Activated T-cell treated with anti-CD3 and anti-CD28 coated beads, Interleukin-2, amount 50 U/mL, for 4 hours (primary cell): ENCODE measurements at regions not wholly inside any gene's neighbourhood (a gene's known extent, or its start where the extent isn't known, plus 50 kb on each side); places are given as distances from the start of the nearest gene placed in this dataset.

ENCODE experiments used
- ATAC-seq, 2 donors: fragments of 200-7000 bp; cut with Tn5 transposase; one replicate each; pipeline ENCODE4 v1.10.0; 2021
- DNase-seq: peaks from one replicate; pipeline ENCODE4 v3.0.0-alpha.2; 2020
- H3K27me3 Mint-ChIP-seq: one replicate; pipeline ENCODE4 v1.8.0; 2021; ENCODE audit warnings: low read depth, mixed read lengths
- H3K36me3 Mint-ChIP-seq: one replicate; pipeline ENCODE4 v1.8.0; 2022; ENCODE audit warnings: mixed read lengths; ENCODE audit not compliant: insufficient read depth
- H3K4me1 Mint-ChIP-seq: one replicate; pipeline ENCODE4 v1.8.0; 2021; ENCODE audit warnings: low read depth, mixed read lengths
- H3K4me3 Mint-ChIP-seq: one replicate; pipeline ENCODE4 v1.8.0; 2021; ENCODE audit warnings: mild to moderate bottlenecking, moderate library complexity, mixed read lengths
- H3K9me3 Mint-ChIP-seq: one replicate; pipeline ENCODE4 v1.8.0; 2021; ENCODE audit warnings: mixed read lengths

DNA sequence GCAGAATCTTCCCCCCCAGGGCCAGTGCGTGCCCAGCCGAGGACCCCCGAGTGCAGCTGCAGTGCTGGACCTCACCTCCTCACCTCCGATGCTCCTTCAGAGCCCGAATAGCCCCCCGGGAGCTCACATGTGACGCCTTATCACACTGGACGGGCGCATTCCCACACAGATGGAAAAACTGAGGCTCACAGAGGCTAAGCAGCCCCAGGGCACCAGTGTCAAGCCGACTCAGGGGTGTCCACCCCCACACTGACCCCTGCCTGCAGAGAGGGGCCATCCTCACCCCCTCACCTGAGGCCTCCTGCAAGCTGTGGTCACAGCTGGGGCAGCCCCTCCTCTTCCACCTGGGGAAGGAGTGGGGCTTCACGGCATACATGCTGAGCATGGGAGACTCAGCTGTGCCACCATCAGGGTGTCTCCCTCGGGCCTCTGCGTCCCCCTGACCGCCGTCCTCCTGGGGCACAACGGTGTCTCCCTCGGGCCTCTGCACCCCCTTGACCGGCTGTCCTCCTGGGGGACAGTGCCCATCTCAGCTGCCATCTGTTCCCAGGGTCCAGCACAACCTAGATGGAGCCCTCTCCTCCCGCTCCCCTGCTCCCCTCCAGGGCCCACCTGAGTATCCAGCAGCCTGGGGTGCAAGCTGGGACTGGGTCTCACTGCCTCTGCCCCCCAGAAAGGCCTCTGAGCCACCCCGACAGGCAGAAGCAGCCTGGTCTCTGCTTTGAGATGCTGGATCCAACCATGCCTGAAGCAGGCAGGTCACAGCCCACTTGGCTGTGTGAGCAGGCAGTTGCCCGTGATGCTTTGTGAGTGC, 85.3 kb upstream of the NKX1-1 start:
- Mint-ChIP-seq H3K4me1 (no peaks in the 10 kb centered on the region), H3K27me3 (peaks cover 23% of the 10 kb centered on the region), H3K36me3 (no peaks in the 10 kb centered on the region), H3K4me3 (no peak overlapping the region), H3K9me3 (peaks cover 2% of the 10 kb centered on the region)
- no peak for ATAC-seq
- no peak for DNase-seq

DNA sequence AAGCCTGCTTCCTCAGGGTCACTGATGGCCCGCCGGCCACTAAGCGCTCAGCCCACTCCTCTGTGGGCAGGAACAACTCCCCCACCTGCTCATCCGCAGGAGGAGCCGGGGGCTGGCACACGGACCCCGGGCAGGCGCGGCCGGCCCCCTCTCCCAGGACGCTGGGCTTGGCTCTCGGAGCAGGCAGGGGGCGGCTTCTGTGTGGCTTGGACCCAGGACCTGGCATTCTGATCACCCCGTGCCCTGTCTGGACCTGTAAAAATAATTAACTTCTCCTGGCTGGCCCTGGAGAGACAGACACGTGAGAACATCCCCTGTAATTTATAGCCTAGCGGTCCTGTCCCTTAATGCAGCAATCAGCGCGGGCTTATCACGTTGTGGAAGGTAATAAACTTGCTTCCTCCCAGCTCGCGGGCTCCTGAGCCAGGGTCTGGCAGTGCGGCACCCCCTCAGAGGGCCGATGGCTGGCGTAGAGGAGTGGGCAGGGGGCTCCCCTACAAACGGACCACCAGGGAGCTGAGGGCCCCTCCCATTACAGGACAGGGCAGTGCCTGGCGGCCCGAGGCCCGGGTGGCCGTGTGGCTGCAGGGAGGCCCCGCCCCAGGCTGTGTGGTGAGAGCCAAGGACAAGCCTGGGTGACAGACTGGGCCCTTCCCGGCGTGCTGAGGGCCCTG, 84.5 kb upstream of the NKX1-1 start:
- ATAC-seq, result no peak

DNA sequence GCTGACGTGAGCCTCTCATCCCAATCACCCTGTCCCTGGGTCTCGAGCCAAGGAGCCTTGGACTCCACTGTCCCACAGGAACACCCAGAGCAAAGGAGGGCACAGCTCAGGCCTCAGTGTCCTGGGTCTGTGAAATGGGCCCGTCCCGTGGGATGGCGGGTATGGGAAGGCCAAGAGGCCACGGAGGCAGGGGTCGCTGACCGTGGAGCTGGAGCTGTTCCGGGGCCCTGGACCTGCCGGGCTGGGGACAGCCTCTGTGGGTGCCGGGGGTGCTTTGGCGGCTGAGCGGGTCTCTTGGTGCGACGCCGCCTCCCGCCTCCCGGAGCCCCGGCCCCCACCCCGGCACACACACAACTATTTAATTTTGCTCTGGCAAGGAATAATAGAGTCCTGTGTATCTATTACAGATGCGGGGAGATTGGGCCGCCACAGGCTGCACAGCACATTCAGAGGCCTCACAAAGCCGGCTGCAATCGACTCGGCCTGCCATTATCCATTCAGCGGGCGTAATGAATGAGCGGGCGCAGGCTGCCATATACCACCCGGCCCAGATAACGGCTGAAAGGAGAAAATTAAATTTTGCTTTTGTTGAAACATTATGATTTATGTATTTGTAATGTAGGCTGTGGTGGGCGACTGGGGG, 83.9 kb upstream of the NKX1-1 start:
- Mint-ChIP-seq H3K36me3 (peaks cover 2% of the 10 kb centered on the region), H3K9me3 (peaks cover 14% of the 10 kb centered on the region), H3K4me1 (no peaks in the 10 kb centered on the region), H3K4me3 (no peak overlapping the region), H3K27me3 (peaks cover 23% of the 10 kb centered on the region)
- DNase-seq (no peak), ATAC-seq (no peak)

More for the DNA sequence above, 84.5 kb upstream of the NKX1-1 start:
- no peak overlapping the region for H3K4me3 Mint-ChIP-seq
- H3K4me1 Mint-ChIP-seq, result no peaks in the 10 kb centered on the region
- H3K36me3 Mint-ChIP-seq, result no peaks in the 10 kb centered on the region
- H3K9me3 Mint-ChIP-seq, result peaks cover 8% of the 10 kb centered on the region
- peaks cover 24% of the 10 kb centered on the region for H3K27me3 Mint-ChIP-seq
- no peak for DNase-seq

DNA sequence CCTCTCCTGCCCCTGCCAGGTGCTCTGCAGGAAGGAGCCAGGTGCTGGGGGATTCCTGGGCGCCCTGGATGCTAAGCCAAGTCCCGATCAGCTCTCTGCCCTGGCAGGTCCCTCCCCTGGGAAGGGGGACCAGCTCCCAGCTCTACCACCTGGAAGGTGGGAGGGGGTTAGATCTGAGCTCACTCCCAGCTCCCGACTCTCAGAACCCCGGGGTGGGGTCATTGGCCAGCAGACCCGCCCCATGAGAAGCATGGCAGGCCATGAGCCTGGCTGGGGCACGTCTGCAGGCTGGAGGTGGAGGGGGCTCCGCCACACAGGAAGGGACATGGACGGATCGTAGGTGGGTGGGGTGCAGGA, 83.4 kb upstream of the NKX1-1 start:
- Mint-ChIP-seq H3K4me1 (no peaks in the 10 kb centered on the region), H3K36me3 (peaks cover 2% of the 10 kb centered on the region), H3K27me3 (peaks cover 25% of the 10 kb centered on the region), H3K9me3 (peaks cover 17% of the 10 kb centered on the region), H3K4me3 (no peak overlapping the region)
- DNase-seq, result peak; percentile 1
- no peak for ATAC-seq

DNA sequence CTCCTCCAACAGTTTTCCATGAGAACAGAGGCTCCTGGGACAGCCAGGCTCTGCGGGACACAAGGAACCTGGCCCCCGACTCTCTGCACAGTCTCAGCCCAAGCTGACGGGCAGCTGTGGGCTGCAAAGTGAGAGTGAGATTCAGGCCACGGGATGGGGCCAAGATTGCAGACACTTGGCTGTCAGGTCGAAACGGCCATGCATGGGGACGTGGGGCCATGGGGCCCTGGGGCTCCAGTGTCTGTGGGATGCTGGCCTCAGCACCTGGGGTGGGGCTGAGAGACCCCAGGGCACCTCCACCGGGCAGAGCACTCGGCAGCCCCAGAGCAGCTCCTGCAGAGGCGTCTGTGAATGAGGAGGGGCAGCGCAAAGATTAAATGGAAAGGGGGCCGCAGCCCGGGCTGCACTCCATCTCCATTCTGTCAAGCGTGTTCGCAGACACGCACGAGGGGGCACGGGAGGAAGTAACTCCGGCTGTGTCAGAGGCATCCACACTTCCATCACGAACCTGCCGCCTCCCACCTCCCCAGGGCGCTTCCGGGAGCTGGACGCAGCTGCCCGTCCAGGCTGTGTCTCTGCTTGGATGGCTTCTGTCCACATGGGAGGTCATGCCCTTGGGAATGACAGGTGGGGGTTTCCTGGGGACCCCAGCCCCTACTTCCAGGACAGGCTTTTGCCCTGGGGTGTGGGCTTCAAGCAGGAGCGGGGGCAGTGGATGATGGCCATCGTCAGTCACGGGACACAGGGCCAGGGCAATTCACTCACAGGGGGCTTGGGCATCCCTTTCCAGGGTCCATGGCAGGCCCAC, 82.8 kb upstream of the NKX1-1 start:
- peaks cover 4% of the 10 kb centered on the region for H3K36me3 Mint-ChIP-seq
- peak; percentile 1 for DNase-seq
- ATAC-seq, result no peak
- H3K9me3 Mint-ChIP-seq, result peaks cover 22% of the 10 kb centered on the region
- no peak overlapping the region for H3K4me3 Mint-ChIP-seq
- H3K4me1 Mint-ChIP-seq, result no peaks in the 10 kb centered on the region
- peaks cover 27% of the 10 kb centered on the region for H3K27me3 Mint-ChIP-seq

DNA sequence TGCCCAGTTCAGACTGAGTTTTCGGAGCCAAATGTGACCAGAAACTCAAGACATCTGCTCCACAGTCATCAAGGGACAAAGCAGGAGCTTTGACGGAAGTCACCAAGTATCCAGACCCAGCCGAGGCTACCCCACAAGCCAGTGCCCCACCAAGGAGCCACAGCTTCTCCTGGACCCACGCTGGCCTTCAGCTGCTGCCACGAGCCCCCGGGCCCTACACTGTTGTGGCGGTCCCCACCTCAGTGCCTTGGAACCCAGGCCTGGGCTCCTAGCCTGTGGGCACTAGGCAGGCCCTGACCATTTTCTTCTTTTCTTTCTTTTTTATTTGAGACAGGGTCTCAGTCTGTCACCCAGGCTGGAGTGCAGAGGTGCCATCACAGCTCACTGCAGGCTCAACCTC, 82.1 kb upstream of the NKX1-1 start:
- Mint-ChIP-seq H3K4me3 (no peak overlapping the region), H3K9me3 (peaks cover 22% of the 10 kb centered on the region), H3K4me1 (no peaks in the 10 kb centered on the region), H3K36me3 (peaks cover 4% of the 10 kb centered on the region), H3K27me3 (peaks cover 30% of the 10 kb centered on the region)
- DNase-seq (no peak), ATAC-seq (no peak)

DNA sequence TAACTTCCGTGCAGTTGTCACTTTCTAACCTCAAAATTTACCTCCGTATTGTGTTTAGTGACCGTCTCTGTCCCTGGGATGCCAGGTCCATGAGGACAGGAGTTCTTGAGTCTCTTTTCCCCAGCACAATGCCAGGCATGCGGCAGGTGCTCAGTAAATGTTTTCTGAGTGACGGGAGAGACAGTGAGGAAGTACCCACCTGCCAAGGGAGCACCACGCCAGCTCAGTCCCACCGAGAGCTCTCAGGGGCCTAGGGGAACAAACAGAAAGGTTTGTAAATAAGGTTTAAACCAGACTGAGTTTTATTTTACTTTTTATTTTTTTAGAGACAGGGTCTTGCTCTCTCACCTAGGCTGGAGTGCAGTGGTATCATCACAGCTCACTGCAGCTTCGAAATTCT, 81.5 kb upstream of the NKX1-1 start:
- ATAC-seq (no peak), DNase-seq (no peak)
- H3K9me3 Mint-ChIP-seq, result peaks cover 22% of the 10 kb centered on the region
- H3K4me3 Mint-ChIP-seq, result no peak overlapping the region
- H3K36me3 Mint-ChIP-seq, result peaks cover 4% of the 10 kb centered on the region
- H3K4me1 Mint-ChIP-seq, result no peaks in the 10 kb centered on the region
- H3K27me3 Mint-ChIP-seq, result peaks cover 30% of the 10 kb centered on the region

DNA sequence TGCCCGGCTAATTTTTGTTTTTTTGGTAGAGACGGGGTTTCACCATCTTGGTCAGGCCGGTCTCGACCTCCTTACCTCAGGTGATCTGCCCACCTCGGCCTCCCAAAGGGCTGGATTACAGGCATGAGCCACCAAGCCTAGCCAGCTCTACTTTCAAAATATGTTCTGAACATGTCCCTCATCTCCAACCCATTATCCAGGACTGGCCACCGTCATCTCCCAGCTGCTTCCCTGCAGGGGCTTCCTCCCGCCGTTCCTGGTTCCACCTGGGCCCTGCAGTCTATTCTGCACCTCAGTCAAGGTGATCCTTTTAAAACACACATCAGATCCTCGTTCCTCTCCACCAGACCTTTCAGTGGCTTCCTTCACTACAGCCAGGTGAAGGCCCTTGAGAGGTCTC, 80.9 kb upstream of the NKX1-1 start:
- no peak overlapping the region for H3K4me3 Mint-ChIP-seq
- H3K9me3 Mint-ChIP-seq, result peaks cover 22% of the 10 kb centered on the region
- H3K4me1 Mint-ChIP-seq, result no peaks in the 10 kb centered on the region
- H3K27me3 Mint-ChIP-seq, result peaks cover 28% of the 10 kb centered on the region
- DNase-seq (no peak), ATAC-seq (no peak)
- peaks cover 4% of the 10 kb centered on the region for H3K36me3 Mint-ChIP-seq

DNA sequence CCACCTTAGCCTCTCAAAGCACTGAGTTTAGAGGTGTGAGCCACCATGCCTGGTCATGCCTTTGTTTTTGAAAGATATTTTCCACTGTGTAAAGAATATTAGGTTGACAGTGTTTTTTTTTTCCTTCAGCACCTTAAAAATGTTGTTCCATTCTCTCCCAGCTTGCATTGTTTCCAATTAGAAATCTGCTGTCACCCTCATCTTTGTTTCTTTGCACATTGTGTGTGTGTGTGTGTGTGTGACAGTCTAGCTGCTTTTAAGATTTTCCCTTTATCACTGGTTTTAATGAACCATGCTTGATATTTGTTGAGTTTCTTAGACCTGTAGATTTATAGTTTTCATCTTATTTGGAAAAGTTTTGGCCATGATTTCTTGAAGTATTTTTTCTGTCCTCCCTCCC, 79.0 kb upstream of the NKX1-1 start:
- ATAC-seq (no peak), DNase-seq (no peak)
- Mint-ChIP-seq H3K4me1 (no peaks in the 10 kb centered on the region), H3K27me3 (peaks cover 25% of the 10 kb centered on the region), H3K9me3 (peaks cover 33% of the 10 kb centered on the region), H3K36me3 (peaks cover 4% of the 10 kb centered on the region), H3K4me3 (no peak overlapping the region)

DNA sequence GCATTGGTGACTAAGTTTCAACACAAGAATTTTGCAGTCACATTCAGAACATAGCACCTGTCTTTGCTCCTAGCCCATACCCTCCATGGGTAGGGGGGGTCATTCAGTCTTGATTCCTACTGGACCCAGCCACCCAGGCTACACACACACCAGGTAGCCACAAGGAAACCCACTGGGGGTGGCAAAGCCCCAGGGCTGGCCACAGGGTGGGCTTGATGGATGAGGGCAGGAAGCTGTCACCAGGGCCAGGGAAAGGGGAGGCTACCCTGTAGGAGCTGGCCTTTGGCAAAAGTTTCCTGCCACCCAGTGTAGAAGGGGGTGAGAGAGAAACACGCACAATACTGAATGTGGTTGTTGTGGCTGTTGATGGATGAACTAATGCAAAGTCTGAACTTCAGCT, 74.5 kb upstream of the NKX1-1 start:
- Mint-ChIP-seq H3K9me3 (peaks cover 27% of the 10 kb centered on the region), H3K36me3 (peaks cover 4% of the 10 kb centered on the region), H3K4me1 (no peaks in the 10 kb centered on the region), H3K4me3 (no peak overlapping the region), H3K27me3 (peaks cover 16% of the 10 kb centered on the region)
- ATAC-seq, result no peak
- no peak for DNase-seq

DNA sequence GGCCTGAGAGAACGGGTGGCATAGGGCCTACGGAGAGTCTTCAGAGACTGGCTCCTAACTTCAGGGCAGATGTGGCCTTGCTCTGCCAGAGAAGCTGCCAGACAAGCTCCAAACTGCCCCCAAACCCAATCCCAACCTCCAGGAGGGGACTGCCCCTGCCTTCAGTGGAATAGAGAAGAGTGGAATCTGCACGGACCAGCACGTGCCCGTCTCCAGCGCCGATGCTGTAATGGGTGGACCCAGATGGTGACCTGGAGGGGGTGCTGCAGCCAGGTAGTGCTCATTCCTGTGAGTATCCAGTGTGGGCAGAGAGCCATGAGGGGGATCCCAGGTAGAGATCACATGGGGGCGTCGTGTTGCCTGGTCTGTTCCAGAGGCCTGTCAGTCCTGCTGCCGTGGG, 73.2 kb upstream of the NKX1-1 start:
- H3K27me3 Mint-ChIP-seq, result peaks cover 17% of the 10 kb centered on the region
- H3K4me3 Mint-ChIP-seq, result no peak overlapping the region
- H3K36me3 Mint-ChIP-seq, result peaks cover under 1% of the 10 kb centered on the region
- H3K9me3 Mint-ChIP-seq, result peaks cover 16% of the 10 kb centered on the region
- no peaks in the 10 kb centered on the region for H3K4me1 Mint-ChIP-seq
- DNase-seq (no peak), ATAC-seq (no peak)

DNA sequence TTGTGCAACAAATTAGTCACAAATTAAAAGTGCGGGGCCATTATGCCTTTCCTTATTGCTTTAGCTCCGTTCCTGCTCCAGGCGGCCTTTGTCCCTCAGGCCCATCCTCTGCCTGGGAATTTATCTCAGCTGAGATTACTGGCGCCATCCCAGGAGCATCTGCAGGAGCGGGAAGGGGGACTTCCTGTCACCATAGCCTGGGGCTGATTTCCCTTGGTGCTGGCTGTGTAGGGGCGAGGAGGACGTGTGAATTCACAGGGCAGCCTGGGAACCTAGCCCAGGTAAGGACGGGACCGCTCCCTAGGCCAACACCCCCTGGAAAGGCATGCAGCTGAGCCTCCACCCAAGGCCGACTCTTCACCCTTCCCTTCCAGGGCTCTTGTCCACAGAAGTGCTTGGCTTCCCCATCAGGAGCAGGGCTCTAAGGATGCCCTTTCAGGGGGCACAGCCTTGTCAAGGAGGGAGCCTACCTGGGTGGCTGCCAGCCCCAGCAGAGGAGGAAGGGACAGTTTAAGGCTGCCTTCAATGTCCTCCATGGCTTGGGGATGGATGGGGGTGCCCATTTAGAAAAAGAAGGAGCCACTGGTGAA, 72.6 kb upstream of the NKX1-1 start:
- Mint-ChIP-seq H3K4me1 (no peaks in the 10 kb centered on the region), H3K4me3 (no peak overlapping the region), H3K36me3 (no peaks in the 10 kb centered on the region), H3K9me3 (peaks cover 13% of the 10 kb centered on the region), H3K27me3 (peaks cover 18% of the 10 kb centered on the region)
- ATAC-seq, result no peak
- no peak for DNase-seq

DNA sequence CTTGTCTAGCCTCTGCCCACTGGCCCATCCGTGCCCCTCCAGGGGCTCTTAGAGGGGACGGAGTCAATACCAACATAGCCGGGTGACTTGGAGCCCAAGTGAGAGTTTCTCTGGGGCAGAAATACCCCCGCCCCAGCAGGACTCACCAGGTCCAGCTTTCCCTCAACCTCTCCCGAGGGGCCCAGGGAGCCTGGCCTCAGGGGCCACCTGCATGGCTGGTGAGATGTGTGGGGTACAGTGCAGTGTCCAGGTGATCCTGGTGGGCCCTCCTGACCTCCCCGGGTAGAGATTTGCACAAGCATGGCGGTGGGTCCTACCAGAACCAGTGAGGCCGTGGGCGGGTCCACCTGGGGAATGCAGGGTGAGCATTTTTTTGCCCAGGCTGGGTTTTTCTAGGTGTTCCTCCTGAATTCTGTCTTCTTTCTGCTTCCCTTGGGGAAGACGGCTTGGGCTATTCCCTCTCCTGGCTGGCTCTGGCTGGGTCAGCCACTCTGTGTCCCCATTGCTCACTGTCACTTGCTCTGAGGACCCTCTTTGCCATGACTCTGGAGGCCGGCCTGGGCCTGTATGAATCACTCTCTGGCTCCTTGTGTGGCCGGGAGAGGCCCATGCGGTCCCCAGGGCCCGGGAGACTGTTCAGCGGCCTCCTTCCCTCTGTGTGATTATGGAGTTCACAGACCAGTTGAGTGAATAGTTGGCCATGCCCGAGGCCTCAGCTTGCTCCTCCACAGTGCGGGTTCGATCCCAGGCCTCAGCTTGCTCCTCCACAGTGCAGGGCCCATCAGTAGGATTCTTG, 71.0 kb upstream of the NKX1-1 start:
- H3K9me3 Mint-ChIP-seq, result peaks cover 13% of the 10 kb centered on the region
- H3K36me3 Mint-ChIP-seq, result no peaks in the 10 kb centered on the region
- ATAC-seq (no peak), DNase-seq (no peak)
- no peak overlapping the region for H3K4me3 Mint-ChIP-seq
- no peaks in the 10 kb centered on the region for H3K4me1 Mint-ChIP-seq
- H3K27me3 Mint-ChIP-seq, result peaks cover 26% of the 10 kb centered on the region
